ENCODE measurements at regions not wholly inside any gene's neighbourhood (a gene's known extent, or its start where the extent isn't known, plus 50 kb on each side); places are given as distances from the start of the nearest gene placed in this dataset.
A peak's percentile ranks its signal among the peaks of the same experiment; 100 is the strongest.

- no peak for DNase-seq
Observed at GRCh38 chr2:149744865-149745264, 157.3 kb upstream of the MMADHC start.

GRCh38 chr2:149743842-149744448 is 156.4 kb upstream of the MMADHC start:
- DNase-seq, result no peak

- no peak for DNase-seq
Observed at GRCh38 chr2:149741646-149742045, 154.1 kb upstream of the MMADHC start.

GRCh38 chr2:149740490-149740889 is 152.9 kb upstream of the MMADHC start:
- no peak for DNase-seq

- no peak for DNase-seq
Observed at GRCh38 chr2:149739883-149740265, 152.3 kb upstream of the MMADHC start.

GRCh38 chr2:149739171-149739882 is 151.8 kb upstream of the MMADHC start:
- DNase-seq, result no peak

- DNase-seq, result no peak
Observed at GRCh38 chr2:149738767-149739166, 151.2 kb upstream of the MMADHC start.

GRCh38 chr2:149737896-149738295 is 150.3 kb upstream of the MMADHC start:
- no peak for DNase-seq

GRCh38 chr2:149735237-149735958 is 147.8 kb upstream of the MMADHC start:
- no peak for DNase-seq

- no peak for DNase-seq
Observed at GRCh38 chr2:149733936-149734685, 146.5 kb upstream of the MMADHC start.

- DNase-seq, result no peak
Observed at GRCh38 chr2:149732730-149733290, 145.2 kb upstream of the MMADHC start.

GRCh38 chr2:149732001-149732685 is 144.6 kb upstream of the MMADHC start:
- DNase-seq, result no peak

GRCh38 chr2:149731079-149731478 is 143.5 kb upstream of the MMADHC start:
- DNase-seq, result peak; percentile 56 to 65

- no peak for DNase-seq
Observed at GRCh38 chr2:149729586-149729985, 142.0 kb upstream of the MMADHC start.

GRCh38 chr2:149727927-149728326 is 140.4 kb upstream of the MMADHC start:
- no peak for DNase-seq

- DNase-seq, result no peak
Observed at GRCh38 chr2:149725234-149725633, 137.7 kb upstream of the MMADHC start.

- DNase-seq, result no peak
Observed at GRCh38 chr2:149724091-149724490, 136.5 kb upstream of the MMADHC start.

- DNase-seq, result no peak
Observed at GRCh38 chr2:149720615-149721014, 133.0 kb upstream of the MMADHC start.

GRCh38 chr2:149719695-149720094 is 132.1 kb upstream of the MMADHC start:
- DNase-seq, result no peak

- DNase-seq, result no peak
Observed at GRCh38 chr2:149716687-149717086, 129.1 kb upstream of the MMADHC start.

GRCh38 chr2:149715894-149716293 is 128.3 kb upstream of the MMADHC start:
- no peak for DNase-seq
